ENCODE measurements at regions not wholly inside any gene's neighbourhood (a gene's known extent, or its start where the extent isn't known, plus 50 kb on each side); places are given as distances from the start of the nearest gene placed in this dataset.

DNA sequence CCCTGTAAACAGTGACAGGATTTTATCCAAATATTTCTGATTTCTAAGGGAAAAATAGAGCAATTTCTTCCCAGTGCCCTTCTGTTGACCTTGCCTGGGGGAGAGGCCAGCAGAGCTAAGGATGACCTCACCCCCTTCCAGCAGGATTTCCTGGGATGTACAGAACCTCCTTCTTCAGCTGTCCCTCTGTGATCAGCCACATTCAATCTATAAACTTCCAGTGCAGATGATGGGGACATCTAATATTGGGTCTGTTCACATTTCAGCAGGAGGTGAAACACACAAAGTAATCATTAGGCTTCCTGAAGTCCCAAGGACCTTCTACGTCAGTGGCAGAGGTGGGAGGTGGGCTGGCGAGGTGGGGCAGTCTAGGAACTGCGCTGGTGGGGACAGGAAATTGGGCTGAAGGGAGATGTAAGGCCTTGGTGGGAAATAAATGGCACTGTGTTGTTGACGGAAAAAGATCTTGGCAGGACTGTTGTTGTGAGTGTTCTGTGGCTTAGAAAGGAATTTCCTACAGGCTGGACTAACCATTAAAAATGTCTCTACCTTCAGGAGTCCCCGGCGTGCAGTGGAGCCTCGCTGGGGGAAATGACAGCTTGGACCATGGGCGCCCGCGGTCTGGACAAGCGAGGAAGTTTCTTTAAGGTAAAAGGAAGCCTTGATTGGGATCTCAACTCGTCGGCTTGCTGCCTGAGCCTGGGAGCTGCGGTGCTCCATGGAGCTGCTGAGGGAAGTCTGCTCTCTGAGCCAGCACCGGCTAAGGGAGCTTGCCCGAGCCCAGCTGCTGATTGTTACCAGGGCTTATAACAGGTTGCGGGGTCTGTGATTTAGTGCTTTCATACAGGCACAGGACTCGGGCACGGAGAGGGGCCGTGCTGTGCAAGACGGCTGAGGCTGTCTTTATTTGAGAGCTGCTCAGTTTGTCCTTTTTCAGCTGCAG, 127.9 kb upstream of the NAA20 start:
- no peak for FAIRE-seq

DNA sequence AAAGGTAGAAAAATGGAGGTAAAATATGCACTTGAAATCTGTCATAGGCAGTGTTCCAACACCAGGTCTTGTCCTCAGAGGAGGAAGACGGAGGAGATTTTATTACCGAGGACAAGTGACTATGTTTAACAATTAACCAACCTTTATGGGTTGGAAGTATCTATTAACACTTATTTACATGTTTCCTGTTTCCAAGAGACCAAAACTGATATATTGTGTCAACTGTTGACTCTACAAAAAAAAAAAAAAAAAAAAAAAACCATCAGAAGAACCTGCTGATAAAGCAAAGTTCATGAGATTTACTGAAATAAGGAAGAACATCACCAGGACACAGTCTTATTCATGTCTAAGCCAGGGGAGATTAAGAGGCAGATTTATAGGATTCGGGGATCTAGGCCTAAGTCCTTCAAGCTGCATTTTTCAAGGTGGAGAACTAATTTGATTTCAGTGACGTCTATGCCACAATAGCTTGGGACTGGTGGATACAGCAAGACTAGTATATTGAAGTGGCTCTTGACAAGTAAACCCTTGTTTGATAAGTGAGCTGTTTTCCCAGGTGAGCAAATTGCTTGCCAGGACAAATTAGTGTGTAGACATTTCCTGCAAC, 126.6 kb upstream of the NAA20 start:
- no peak for FAIRE-seq
- DNase-seq (ENCODE audit: extremely low spot score, insufficient read length, low read depth): no peak

More for the DNA sequence above, 127.9 kb upstream of the NAA20 start:
- DNase-seq (ENCODE audit: extremely low spot score, insufficient read length, low read depth): no peak

DNA sequence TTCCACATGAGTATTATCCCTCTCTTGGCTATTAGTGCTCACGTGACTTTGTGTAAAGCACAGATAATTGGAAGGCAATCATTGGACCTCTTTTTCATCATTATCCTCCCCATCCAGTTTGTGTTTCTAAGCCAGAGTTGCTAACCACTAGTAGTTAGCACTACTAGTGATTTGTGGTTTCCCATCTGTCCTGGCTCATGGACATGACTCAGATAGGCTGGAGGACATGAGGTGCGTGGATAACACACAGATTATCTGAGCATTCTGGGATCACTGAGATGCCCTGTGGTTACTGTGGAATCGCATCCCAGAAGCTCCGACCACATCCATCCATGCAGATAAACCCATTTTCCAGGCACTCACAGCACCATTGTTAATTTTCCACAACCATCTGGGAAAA, 123.8 kb upstream of the NAA20 start:
- FAIRE-seq (no peak), DNase-seq (ENCODE audit: extremely low spot score, insufficient read length, low read depth) (no peak)

DNA sequence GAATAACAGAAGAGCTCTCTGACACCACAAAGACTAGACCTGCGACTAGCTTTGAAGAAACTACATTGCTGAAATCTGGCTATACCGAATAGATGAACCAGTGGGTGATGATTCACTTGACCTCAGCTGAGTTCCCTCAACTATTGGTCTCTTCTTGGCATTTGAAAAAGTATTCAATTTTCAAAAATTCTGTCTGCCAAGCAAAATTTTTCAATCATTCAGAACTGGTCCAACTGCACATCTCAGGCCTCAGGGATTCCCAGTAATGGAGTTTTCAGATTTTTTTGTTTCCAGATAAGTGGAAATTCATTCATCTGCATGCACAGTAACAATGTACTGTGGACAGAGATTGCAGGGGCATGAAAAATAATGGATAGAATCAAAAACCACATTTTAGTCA, 121.4 kb upstream of the NAA20 start:
- FAIRE-seq: no peak

DNA sequence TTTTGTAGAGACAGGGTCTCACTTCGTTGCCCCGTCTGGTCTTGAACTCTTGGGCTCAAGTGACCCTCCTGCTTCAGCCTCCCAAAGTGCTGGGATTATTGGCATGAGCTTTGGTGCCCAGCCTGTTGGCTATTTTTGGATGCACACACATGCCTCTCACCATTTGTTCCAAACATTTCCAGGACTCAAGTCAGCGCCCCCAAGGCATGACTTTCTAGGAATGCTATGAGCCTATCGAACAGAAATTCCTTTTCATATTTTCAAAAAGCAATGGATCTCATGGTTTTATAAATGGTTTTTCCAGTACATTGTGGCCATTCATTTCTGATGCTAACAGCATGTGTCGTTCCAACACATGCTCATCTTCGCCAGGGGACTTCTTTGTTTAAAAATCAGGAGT, 119.3 kb upstream of the NAA20 start:
- no peak for FAIRE-seq
- DNase-seq (ENCODE audit: extremely low spot score, insufficient read length, low read depth): no peak

More for the DNA sequence above, 121.4 kb upstream of the NAA20 start:
- DNase-seq (ENCODE audit: extremely low spot score, insufficient read length, low read depth): no peak

DNA sequence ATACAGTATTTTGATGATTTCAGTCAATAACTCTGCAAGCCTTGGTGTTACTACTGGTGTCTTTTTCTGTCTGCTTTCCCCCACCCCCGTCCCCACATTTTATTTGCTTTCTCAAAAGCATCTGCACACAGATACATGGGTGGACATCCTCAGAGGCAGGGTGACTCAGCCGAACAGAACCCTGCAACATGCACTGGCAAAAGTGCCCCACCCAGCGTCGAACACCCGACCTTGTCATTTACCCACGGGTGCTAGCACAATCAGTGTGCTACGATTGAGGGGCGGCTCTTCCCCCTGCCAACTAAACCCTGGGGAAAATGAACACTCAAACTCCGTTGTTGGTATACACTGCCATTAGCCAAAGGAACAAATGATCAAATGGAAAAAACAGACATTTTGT, 115.9 kb upstream of the NAA20 start:
- no peak for FAIRE-seq
- DNase-seq (ENCODE audit: extremely low spot score, insufficient read length, low read depth): no peak

DNA sequence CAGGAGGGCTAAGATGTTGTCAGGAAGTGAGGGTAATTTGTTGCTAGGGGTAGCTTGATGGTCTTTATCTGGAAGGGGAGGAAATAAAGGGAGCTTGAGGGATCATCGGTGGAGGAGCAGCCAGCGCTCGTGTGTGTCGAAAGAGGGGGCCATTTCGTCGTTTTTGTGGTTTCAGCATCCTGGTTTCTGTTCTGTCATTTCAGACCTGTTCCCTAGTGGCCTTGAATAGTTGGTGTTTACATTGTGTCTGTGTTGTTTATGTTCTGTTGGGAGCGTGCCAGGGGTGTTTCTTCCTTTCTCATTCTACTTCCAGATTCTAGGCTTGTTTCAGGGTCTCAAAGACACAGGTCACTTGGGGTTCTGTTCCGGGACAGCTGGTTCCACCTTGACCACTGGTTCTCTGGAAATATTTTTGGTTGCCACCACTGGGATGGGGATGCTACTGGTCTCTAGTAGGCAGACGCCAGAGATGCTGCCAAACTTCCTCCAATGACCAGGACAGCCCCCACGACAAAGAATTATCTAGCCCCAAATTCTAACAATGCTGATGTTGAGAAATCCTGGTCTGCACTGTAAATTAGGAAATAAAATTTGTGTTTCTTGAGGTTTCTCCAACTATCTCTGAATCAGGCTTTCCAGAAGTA, 113.9 kb upstream of the NAA20 start:
- FAIRE-seq: peak; percentile 29
- DNase-seq (ENCODE audit: extremely low spot score, insufficient read length, low read depth): peak; percentile 45

DNA sequence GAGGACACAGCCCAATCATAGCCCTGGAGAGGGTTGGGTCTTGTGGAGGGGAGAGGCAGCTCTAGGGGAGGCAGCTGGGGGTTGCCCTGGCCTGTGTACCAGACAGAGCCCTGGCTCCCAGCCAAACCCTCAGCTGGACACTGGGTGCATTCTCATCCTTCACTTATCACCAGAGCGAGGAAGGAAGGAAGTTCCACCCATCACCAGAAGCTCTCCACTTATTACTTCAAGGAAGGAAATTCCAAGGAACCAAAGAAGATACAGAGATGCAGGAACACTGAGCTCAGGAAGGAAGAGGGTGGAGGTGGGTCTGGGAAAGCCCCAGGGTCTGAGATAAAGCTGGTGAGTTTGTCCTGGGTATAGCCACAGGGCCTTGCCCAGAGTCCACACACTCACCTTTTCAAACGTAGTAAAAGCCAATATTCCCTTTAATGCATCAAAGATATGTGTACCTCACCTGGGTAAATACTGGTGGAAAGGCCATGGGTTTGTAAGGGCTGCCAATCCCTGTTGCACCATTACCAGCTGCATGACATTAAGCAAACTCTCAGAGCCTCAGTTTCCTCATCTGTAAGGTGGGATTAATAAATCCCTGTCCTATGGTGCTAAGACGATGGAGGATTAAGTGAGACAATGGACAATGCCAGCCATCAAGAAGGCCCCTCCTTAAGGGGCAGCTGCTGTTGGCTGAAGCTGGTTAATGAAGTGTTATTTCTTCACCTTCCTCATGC, 109.7 kb upstream of the NAA20 start:
- FAIRE-seq (no peak), DNase-seq (ENCODE audit: extremely low spot score, insufficient read length, low read depth) (no peak)

DNA sequence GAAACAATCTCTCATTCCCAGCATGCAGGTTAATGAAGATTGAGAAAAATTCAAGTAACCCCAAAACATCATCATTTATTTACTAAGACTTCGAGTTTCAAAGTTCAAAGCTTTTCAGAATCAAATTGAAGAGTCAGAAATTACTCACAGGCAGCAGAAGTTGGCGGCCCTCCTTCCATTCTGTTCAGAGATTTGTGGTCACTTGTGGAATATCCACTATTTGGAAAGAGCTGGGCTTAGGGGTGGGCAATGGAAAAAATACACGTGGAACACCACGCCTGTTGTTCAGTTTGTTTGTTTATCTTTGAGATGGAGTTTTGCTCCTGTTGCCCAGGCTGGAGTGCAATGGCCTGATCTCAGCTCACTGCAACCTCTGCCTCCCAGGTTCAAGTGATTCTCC, 108.6 kb upstream of the NAA20 start:
- FAIRE-seq: no peak
- no peak for DNase-seq (ENCODE audit: extremely low spot score, insufficient read length, low read depth)

DNA sequence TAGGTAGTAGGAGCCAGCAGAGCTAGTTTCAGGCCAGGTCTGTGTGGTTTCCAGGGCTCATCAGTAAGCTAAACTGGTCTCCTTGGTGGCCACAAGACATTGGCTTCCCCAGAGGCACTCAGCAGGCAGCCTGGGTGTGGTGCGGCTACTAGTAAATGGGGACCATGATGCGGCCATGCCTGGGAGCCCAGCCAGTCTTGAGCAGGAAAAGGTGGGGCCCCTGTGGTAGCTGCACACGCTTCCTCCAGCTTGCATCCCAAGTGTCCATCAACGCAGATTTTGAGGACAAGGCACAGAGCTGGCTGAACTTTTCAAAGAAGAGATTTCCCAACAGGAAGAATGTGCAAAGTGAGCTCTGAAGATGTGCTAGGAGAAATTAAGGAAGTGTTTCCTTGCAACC, 107.4 kb upstream of the NAA20 start:
- no peak for FAIRE-seq
- no peak for DNase-seq (ENCODE audit: extremely low spot score, insufficient read length, low read depth)

DNA sequence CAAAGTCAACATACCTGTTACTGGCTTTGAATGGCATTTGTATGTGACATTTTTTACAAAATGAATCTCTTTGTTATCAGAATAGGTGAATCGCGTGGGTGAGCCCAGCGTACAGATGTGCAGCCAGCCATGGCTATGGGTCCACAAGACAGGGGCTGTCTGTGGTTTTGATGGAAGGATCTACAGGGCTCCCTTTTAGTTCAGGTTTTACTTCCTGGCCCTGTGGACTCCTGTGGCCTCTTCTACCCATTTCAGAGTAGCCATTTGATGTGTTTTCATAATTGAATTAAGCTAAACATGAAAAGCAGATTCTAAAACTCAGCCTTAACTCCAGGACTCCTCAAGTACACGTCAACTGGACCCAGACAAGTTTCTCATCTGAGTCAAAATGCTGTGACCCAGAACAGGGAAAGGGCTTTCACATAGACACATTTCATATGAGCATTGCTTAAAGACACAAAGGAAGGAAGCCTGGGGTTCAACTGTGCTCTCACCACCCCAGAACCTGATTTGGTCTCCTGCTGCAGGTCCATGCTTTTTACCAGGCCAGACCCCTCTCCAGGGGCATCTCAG, 105.3 kb upstream of the NAA20 start:
- DNase-seq (ENCODE audit: extremely low spot score, insufficient read length, low read depth) (no peak), FAIRE-seq (no peak)

DNA sequence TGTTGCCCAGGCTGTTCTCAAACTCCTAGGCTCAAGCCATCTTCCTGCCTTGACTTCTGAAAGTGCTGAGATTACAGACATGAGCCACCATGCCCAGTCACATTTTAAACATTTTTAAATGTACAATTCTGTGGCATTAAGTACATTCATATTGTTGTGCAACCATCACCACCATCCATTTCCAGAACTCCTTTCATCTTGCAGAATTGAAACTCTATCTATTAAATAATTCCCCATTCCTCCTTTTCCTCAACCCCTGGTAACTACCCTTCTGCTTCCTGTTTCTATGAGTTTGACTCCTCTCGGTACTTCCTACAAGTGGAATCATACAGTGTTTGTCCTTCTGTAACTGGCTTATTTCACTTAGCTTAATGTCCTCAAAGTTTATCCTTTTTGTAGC, 103.8 kb upstream of the NAA20 start:
- FAIRE-seq (no peak), DNase-seq (ENCODE audit: extremely low spot score, insufficient read length, low read depth) (no peak)

DNA sequence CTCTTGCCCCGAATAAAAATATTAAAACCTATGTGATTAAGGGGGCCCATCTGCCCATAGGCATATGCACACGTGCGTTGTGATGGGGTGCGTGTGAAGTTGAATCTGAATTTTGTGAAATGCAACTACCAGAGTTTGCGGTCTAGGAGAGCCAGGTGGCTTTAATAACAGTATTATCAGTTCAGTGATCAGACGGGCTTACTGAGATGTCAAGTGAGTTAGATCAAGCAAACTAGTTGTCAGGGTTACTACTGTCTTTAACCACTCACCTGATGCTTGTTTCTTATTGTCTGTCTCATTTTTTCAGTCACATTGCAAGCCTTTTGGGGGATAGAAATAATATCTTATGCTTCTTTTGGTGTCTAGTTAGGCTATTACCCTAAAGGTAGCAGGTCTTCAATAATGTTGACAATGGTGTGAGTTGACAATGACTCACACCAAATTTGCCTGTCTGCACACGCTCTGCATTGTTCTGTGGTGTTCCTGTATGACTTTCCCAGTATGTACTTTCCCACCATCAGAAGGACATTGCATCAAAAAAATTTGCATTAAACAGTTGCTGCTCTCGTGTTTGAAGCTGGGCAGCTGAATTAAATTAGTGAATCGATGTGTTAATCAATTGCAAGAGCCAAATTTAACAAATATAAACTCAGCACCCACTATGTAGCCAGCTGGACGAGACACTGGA, 103.1 kb upstream of the NAA20 start:
- FAIRE-seq (no peak), DNase-seq (ENCODE audit: extremely low spot score, insufficient read length, low read depth) (no peak)

DNA sequence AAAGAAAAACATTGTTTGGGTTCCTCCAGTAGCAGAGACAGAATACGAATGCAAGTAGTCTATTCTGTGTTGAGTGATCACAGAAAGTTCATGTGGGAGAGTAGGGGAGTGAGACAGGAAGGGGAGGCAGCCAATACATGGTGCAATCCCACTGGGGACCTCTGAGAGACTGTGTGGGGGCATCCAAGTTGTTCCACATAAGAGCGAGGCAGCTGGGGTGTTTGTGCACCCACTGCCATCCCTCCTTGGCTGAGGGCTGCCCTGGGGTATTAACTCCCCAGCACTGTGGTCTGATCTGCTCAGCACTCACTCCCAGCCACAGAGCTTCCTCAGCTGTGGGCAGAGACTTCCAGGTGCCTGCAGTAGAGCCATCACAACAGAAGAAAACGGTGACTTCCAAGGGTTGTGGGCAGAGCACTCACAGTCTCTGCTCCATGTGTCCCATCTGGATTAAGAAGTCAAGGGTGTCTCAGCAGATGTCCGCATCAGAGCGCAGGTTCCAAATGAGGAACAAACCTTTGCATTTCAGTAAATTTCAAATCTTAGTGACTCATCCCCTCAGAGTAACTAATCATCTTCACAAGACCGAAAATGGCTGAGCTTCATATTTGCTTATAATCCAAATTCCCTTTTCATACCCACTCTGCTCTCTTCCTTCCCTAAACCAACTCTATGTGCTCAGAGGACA, 101.9 kb upstream of the NAA20 start:
- FAIRE-seq (no peak), DNase-seq (ENCODE audit: extremely low spot score, insufficient read length, low read depth) (no peak)

DNA sequence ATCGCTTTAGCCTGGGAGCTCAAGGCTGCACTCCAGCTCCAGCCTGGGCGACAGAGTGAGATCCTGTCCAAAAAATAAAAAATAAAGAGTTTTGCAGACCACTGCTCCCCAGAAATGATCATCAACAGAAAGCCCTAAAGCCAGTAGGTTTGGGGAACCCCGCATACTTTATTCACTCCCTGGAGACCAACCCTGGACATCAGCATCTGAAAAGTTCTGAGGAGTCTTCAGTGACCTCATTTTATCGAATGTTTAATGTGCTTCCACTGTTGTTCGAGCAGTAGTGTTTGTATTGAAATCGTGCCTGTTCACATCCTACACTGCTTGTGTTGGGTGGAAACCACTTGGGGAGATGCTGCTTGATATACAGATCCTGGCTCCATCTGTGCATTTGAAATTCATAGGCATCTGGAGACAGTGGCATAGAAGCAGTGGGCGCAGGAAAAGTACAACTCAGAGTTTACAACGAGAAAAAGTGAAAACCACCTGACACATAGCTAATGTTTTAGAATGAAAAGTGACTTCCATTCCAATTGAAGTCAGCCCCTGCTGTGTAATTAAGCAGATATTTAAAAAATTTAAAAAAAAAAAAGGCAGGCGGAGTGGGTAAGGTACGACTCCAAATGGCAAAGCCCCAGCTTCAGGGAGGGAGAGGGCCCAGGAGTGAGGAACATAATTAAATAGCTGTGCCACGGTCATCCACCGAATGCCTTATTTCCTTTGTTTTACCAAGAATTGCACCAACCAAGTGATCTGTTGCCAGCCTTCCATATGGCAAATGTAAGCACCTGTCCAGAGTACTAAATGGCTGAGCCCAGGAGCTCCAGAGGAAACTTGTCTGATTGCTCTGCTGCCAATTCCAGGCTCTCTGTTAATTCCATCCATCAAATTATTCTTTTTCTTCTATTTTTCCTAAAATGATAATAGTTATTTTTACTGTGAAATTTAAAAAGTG, 100.4 kb upstream of the NAA20 start:
- DNase-seq (ENCODE audit: extremely low spot score, insufficient read length, low read depth): no peak
- FAIRE-seq: no peak

DNA sequence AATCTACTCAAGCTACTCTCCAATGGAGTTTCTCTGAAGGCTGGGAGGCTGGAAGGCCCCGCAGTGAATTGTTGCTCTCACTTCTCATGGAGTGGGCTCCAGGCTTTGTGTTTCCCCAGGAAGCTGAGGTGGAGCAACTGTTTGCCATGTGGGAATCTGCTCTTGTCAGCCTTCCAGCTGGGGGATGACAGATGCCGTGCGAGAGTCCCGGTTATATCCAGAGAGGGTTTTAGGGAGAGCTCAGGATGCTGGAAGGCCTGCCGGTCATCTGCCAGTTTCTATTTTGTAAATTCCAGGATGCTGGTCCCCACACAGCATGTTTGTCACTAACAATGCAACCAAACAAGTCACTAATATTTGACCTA, 98.2 kb upstream of the NAA20 start:
- FAIRE-seq: no peak

DNA sequence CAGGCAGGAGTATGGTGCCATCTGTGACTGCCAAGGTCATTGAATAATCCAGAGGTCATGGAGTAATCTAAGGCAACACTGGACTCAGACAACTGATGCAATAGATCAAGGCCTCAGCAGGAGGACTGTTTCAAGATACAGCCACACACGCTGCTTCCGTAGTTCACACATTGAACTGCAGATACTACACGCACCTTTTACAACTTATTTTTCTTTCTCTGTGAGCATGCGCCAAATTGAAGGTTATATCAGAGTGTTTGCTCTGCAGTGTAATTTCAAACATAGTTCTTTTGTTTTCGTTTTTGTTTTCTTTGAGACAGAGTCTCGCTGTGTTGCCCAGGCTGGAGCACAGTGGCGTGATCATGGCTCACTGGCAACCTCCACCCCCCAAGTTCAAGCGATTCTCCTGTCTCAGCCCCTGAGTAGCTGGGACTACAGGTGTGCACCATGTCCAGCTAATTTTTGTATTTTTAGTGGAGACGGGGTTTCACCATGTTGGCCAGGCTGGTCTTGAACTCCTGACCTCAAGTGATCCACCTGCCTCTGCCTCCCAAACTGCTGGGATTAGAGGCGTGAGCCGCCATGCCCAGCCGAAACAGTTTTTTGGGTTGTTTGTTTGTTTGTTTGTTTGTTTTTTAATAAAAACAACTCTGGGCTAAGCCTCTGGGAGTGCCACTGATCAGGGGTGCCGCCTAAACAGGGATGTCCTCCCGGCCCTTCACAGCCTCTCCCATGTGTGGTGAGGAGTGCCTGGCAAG, 96.6 kb upstream of the NAA20 start:
- no peak for DNase-seq (ENCODE audit: extremely low spot score, insufficient read length, low read depth)
- FAIRE-seq: no peak

More for the DNA sequence above, 98.2 kb upstream of the NAA20 start:
- no peak for DNase-seq (ENCODE audit: extremely low spot score, insufficient read length, low read depth)
